OCI-LY7 (cell line): ENCODE measurements at regions not wholly inside any gene's neighbourhood (a gene's known extent, or its start where the extent isn't known, plus 50 kb on each side); places are given as distances from the start of the nearest gene placed in this dataset.

ENCODE experiments used
- BruUV-seq: library from RNA; stranded (reverse); fragments of 400-500 nt; replicated peaks from 2 replicates; lab custom pipeline; 2021; lab: Mats Ljungman, UMichigan
- CTCF ChIA-PET: fragments of 300-600 bp; sonication (Branson Sonifier 250); formaldehyde crosslinking; loops from one replicate; lab custom pipeline; 2022; ENCODE audit warnings: antibody characterized with exemption; ENCODE audit not compliant: unreplicated experiment; lab: Charles Lee
- POLR2A ChIA-PET: fragments of 300-600 bp; sonication (Branson Sonifier 250); formaldehyde crosslinking; loops from one replicate; lab custom pipeline; 2022; ENCODE audit warnings: antibody characterized with exemption; lab: Charles Lee
- DNase-seq: peaks from one replicate; pipeline ENCODE4 v3.0.0-alpha.2; 2015; ENCODE audit warnings: low spot score
- H2AFZ ChIP-seq: fragments of 200-600 bp; sonication (generic), shearing (Covaris generic); 2 replicates; pipeline ENCODE4 v1.6.1; 2014; ENCODE audit warnings: mild to moderate bottlenecking, antibody characterized with exemption, low read length, moderate library complexity
- H3K27ac ChIP-seq: fragments of 200-600 bp; sonication (generic); 2 replicates; pipeline ENCODE4 v1.5.1; 2014; ENCODE audit warnings: mixed run types, low read depth, mild to moderate bottlenecking, moderate library complexity, low read length, inconsistent platforms; ENCODE audit not compliant: poor library complexity, severe bottlenecking
- H3K36me3 ChIP-seq: fragments of 200-600 bp; sonication (generic); 2 replicates; pipeline ENCODE4 v1.6.1; 2014; ENCODE audit warnings: mild to moderate bottlenecking, antibody characterized with exemption, low read length, moderate library complexity, mixed read lengths; ENCODE audit not compliant: insufficient read depth
- H3K4me1 ChIP-seq: fragments of 200-600 bp; sonication (generic); 2 replicates; pipeline ENCODE4 v1.5.1; 2014; ENCODE audit warnings: mild to moderate bottlenecking, low read length; ENCODE audit not compliant: insufficient read depth, poor library complexity, severe bottlenecking
- H3K4me2 ChIP-seq: fragments of 200-600 bp; sonication (generic); 2 replicates; pipeline ENCODE4 v1.6.1; 2014; ENCODE audit warnings: mild to moderate bottlenecking, low read length
- H3K4me3 ChIP-seq: fragments of 200-600 bp; sonication (generic); 2 replicates; pipeline ENCODE4 v1.5.1; 2014; ENCODE audit warnings: mild to moderate bottlenecking, low read depth, low read length; ENCODE audit not compliant: poor library complexity, severe bottlenecking
- H3K79me2 ChIP-seq: fragments of 200-600 bp; sonication (generic); 2 replicates; pipeline ENCODE4 v1.6.1; 2016; ENCODE audit warnings: low read depth, mild to moderate bottlenecking, low read length, moderate library complexity, mixed read lengths; ENCODE audit not compliant: insufficient read depth
- H3K9me2 ChIP-seq: fragments of 200-600 bp; sonication (generic); 2 replicates; pipeline ENCODE4 v1.6.1; 2016; ENCODE audit warnings: mild to moderate bottlenecking, low read length, mixed read lengths; ENCODE audit not compliant: insufficient read depth
- H3K9me3 ChIP-seq: fragments of 200-600 bp; sonication (generic); 2 replicates; pipeline ENCODE4 v1.6.1; 2014; ENCODE audit warnings: mild to moderate bottlenecking, mixed run types, low read length, mixed read lengths
- H4K20me1 ChIP-seq: fragments of 200-600 bp; sonication (generic); 2 replicates; pipeline ENCODE4 v1.6.1; 2014; ENCODE audit warnings: mild to moderate bottlenecking, antibody characterized with exemption, low read length, moderate library complexity, mixed read lengths; ENCODE audit not compliant: insufficient read depth
- EZH2phosphoT487 ChIP-seq: fragments of 200-600 bp; sonication (generic); IDR thresholded peaks from 2 replicates; pipeline ENCODE4 v1.6.1; 2018; ENCODE audit warnings: low read depth, borderline replicate concordance, mild to moderate bottlenecking, mixed run types, antibody characterized with exemption, low read length, moderate library complexity, mixed read lengths
- intact Hi-C: fragments of 100-400 bp; cut with micrococcal nuclease; formaldehyde crosslinking; loops from one replicate; pipeline ENCODE4 v1.10.0; 2022; ENCODE audit not compliant: unreplicated experiment
- small RNA-seq: library from RNA; depleted of rRNA; stranded (forward); fragments of <200 nt; gene quantifications from one replicate; pipeline ENCODE3, GENCODE V24; 2014
- TF ChIP-seq, protein P1 (sequence below): fragments of 200-600 bp; sonication (generic); conservative IDR thresholded peaks from 2 replicates; pipeline ENCODE4 v1.5.1; 2014; ENCODE audit warnings: mild to moderate bottlenecking, antibody characterized with exemption, low read length, moderate library complexity, mixed read lengths

DNA sequence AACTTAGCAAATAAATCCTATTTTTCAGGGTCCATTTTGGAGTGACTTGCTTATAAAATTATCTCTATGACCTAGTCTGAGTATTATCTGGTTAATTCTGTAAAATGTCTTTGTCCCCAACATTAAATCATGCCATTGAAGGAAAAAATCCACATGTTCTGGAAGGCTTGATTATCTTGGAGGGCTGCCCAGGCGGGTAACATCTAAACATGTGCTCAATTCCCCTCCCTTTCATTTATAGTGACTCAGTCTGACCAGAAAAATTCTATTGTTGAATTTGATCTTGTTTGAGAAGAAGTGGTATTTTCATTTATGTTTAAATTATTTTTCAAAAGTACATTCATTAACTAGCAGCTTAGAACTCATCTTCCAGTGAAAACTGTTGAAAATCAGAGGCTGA, 55.4 kb upstream of the SLC10A7 start:
- Histone ChIP-seq H3K4me2 (no peak overlapping the region), H4K20me1 (no peaks in the 10 kb centered on the region), H3K79me2 (no peaks in the 10 kb centered on the region), H3K4me1 (no peaks in the 10 kb centered on the region), H3K9me2 (no peaks in the 10 kb centered on the region), H2AFZ (no peak overlapping the region), H3K27ac (no peak overlapping the region), H3K9me3 (no peaks in the 10 kb centered on the region), H3K36me3 (no peaks in the 10 kb centered on the region), H3K4me3 (no peak overlapping the region)
- no peak for DNase-seq
- BruUV-seq = no TSS peak
- POLR2A ChIA-PET = no interaction called here
- TF ChIP-seq EZH2phosphoT487 = no peak
- TF ChIP-seq, protein P1, sequence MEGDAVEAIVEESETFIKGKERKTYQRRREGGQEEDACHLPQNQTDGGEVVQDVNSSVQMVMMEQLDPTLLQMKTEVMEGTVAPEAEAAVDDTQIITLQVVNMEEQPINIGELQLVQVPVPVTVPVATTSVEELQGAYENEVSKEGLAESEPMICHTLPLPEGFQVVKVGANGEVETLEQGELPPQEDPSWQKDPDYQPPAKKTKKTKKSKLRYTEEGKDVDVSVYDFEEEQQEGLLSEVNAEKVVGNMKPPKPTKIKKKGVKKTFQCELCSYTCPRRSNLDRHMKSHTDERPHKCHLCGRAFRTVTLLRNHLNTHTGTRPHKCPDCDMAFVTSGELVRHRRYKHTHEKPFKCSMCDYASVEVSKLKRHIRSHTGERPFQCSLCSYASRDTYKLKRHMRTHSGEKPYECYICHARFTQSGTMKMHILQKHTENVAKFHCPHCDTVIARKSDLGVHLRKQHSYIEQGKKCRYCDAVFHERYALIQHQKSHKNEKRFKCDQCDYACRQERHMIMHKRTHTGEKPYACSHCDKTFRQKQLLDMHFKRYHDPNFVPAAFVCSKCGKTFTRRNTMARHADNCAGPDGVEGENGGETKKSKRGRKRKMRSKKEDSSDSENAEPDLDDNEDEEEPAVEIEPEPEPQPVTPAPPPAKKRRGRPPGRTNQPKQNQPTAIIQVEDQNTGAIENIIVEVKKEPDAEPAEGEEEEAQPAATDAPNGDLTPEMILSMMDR = no peak
- intact Hi-C loops = no loop called here
- CTCF ChIA-PET = no interaction called here

DNA sequence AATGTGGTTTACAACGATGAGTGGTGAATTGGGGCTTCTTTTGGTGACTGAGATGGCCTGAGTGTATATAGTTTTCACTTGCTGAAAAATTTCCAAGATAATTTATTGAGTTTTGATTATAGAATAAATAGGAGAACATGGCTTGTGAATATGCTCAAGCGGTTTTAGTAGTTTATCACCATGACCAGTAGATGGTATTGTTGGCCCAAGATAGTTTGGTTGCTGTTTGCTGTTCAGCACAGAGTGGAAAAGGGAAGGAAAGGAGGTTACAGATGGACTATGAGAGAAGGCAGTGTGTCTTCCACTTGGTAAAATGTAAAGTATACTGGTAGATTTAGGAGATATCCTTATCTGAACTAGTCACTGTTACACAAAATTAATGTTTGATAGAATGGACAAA, 55.8 kb upstream of the POU4F2 start:
- ChIA-PET POLR2A (no interaction called here), CTCF (no interaction called here)
- Histone ChIP-seq H3K27ac (no peak overlapping the region), H3K9me3 (no peaks in the 10 kb centered on the region), H3K4me1 (no peaks in the 10 kb centered on the region), H4K20me1 (no peaks in the 10 kb centered on the region), H2AFZ (no peak overlapping the region), H3K9me2 (no peaks in the 10 kb centered on the region), H3K4me3 (no peak overlapping the region), H3K36me3 (no peaks in the 10 kb centered on the region), H3K79me2 (no peaks in the 10 kb centered on the region), H3K4me2 (no peak overlapping the region)
- intact Hi-C loops = no loop called here
- DNase-seq = no peak
- TF ChIP-seq, protein P1 = peak; percentile 24; the same call in 1 of the 2 replicates
- no peak for TF ChIP-seq EZH2phosphoT487
- BruUV-seq = no TSS peak

DNA sequence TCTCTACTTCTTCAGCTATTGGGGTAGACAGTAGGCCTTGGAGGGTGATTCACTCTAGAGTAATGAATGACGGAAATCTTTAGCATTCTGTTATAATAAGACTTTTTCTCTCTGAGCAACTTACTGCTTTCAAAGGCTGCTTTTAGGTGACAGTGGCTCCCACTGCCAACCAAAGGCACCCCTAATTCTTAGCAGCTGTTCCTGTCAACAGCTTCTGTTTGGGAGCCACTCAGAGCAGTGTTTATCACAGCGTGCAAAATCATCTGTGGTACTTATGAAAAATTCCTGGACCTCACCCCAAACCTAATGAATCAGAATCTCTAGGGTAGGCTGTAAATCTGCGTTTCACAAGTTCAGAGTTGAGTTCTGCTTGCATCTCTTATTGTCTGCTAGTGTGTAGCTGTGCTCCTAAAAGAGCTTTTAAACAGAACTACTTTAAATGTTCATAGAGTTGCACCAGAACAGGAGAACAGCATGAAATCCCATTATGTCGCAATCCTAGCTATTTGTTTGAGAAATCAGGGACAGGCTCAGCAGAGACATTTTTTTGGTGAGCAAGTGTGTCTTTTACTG, 52.8 kb upstream of the POU4F2 start:
- Histone ChIP-seq H3K79me2 (no peaks in the 10 kb centered on the region), H3K9me2 (no peaks in the 10 kb centered on the region), H2AFZ (no peak overlapping the region), H3K4me3 (no peak overlapping the region), H3K4me1 (no peaks in the 10 kb centered on the region), H3K4me2 (no peak overlapping the region), H4K20me1 (no peaks in the 10 kb centered on the region), H3K27ac (no peak overlapping the region), H3K36me3 (no peaks in the 10 kb centered on the region), H3K9me3 (no peaks in the 10 kb centered on the region)
- CTCF ChIA-PET = no interaction called here
- POLR2A ChIA-PET = interaction anchor here (0.5 to 1.1 kb wide), 6 partner anchors 12 to 326 kb away, joined by 3 read pairs; no protein-coding TSS in a partner anchor
- no peak for DNase-seq
- intact Hi-C loops = no loop called here
- BruUV-seq = no TSS peak
- TF ChIP-seq, protein P1 = no peak
- TF ChIP-seq EZH2phosphoT487 = no peak

Small RNAs in the stretch of these regions (small RNA-seq; reads per million reads assigned to genes)
- 1.1 reads per million, percentile 53 among the genes with 10 or more reads in this experiment for gene RNU1-44P
